ENCODE measurements at regions not wholly inside any gene's neighbourhood (a gene's known extent, or its start where the extent isn't known, plus 50 kb on each side); places are given as distances from the start of the nearest gene placed in this dataset.
"Not testable (repeated sequence)": the region's sequence is repeated elsewhere in the genome, so short reads cannot be mapped to it uniquely, and the experiment has no call there.

GRCh38 chr2:83808878-83809277 lies 650.2 kb downstream of the SUCLG1 start:
- DNase-seq (ENCODE audit: low read depth): no peak
- TF ChIP-seq CTCF (IDR thresholded peaks at IDR 0.05; ENCODE audit: low read depth, low read length, missing control alignments): no peak

GRCh38 chr2:83802604-83803003 lies 656.5 kb downstream of the SUCLG1 start:
- TF ChIP-seq CTCF (IDR thresholded peaks at IDR 0.05; ENCODE audit: low read depth, low read length, missing control alignments): no peak
- DNase-seq (ENCODE audit: low read depth): no peak

More at GRCh38 chr2:83808878-83809277, 650.2 kb downstream of the SUCLG1 start:
- H3K4me3 ChIP-seq (ENCODE audit: low read depth, low read length): no peak overlapping the region

GRCh38 chr2:83795777-83796176 lies 663.3 kb downstream of the SUCLG1 start:
- H3K4me3 ChIP-seq (ENCODE audit: low read depth, low read length): no peak overlapping the region
- DNase-seq (ENCODE audit: low read depth): no peak
- TF ChIP-seq CTCF (IDR thresholded peaks at IDR 0.05; ENCODE audit: low read depth, low read length, missing control alignments): no peak

More at GRCh38 chr2:83802604-83803003, 656.5 kb downstream of the SUCLG1 start:
- H3K4me3 ChIP-seq (ENCODE audit: low read depth, low read length): no peak overlapping the region

GRCh38 chr2:83790467-83790866 lies 668.6 kb downstream of the SUCLG1 start:
- not testable (repeated sequence) for H3K4me3 ChIP-seq (ENCODE audit: low read depth, low read length); DNase-seq (ENCODE audit: low read depth)

GRCh38 chr2:83789674-83790073 lies 669.4 kb downstream of the SUCLG1 start:
- H3K4me3 ChIP-seq (ENCODE audit: low read depth, low read length); DNase-seq (ENCODE audit: low read depth): not testable (repeated sequence)

GRCh38 chr2:83788938-83789566 lies 670.0 kb downstream of the SUCLG1 start:
- not testable (repeated sequence) for DNase-seq (ENCODE audit: low read depth); H3K4me3 ChIP-seq (ENCODE audit: low read depth, low read length)

- H3K4me3 ChIP-seq (ENCODE audit: low read depth, low read length): no peak overlapping the region
- TF ChIP-seq CTCF (IDR thresholded peaks at IDR 0.05; ENCODE audit: low read depth, low read length, missing control alignments): no peak
These were observed 671.9 kb downstream of the SUCLG1 start for GRCh38 chr2:83787189-83787588.

GRCh38 chr2:83786140-83786539 lies 672.9 kb downstream of the SUCLG1 start:
- DNase-seq (ENCODE audit: low read depth): no peak
- TF ChIP-seq CTCF (IDR thresholded peaks at IDR 0.05; ENCODE audit: low read depth, low read length, missing control alignments): no peak
- H3K4me3 ChIP-seq (ENCODE audit: low read depth, low read length): no peak overlapping the region

More at GRCh38 chr2:83787189-83787588, 671.9 kb downstream of the SUCLG1 start:
- DNase-seq (ENCODE audit: low read depth): no peak
